ENCODE measurements at regions not wholly inside any gene's neighbourhood (a gene's known extent, or its start where the extent isn't known, plus 50 kb on each side); places are given as distances from the start of the nearest gene placed in this dataset.
"Not testable (repeated sequence)": the region's sequence is repeated elsewhere in the genome, so short reads cannot be mapped to it uniquely, and the experiment has no call there.

DNA sequence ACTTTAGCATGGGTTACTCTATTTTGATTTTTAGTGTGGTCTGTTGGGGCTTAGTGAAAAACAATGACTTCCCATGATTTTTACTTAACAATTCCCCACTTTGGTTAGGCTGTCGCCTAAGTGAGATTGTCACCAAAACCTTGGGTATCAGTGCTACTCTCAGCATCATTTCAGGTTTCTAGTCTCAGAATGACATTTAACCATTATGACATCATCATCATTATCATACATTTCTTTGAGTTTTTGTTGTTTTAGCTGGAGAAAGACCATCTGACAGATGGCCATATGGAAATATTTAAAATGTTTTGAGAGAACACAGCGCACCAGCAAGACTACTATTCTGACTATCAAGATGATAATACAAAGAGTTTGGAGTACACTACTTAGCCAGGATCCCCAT lies 551.0 kb upstream of the PTPRD start:
- WGBS (ENCODE audit: insufficient coverage), result 100% methylated on average over 1 of the region's 2 CpGs
- no peak overlapping the region for H3K27ac ChIP-seq (ENCODE audit: insufficient read depth in 1 of 2, low read depth in 1 of 2, low read length in 2 of 2, poor library complexity in 1 of 2, severe bottlenecking in 2 of 2)
- H3K4me1 ChIP-seq (ENCODE audit: control extremely low read depth in 1 of 4, control insufficient read depth in 4 of 4, insufficient read depth in 4 of 4, low read length in 3 of 4), result no peaks in the 10 kb centered on the region
- H3K36me3 ChIP-seq (ENCODE audit: control insufficient read depth in 4 of 4, insufficient read depth in 4 of 4, low read length in 3 of 4), result no peaks in the 10 kb centered on the region
- POLR2A ChIA-PET, result no interaction called here
- CTCF ChIA-PET, result no interaction called here
- no peaks in the 10 kb centered on the region for H3K27me3 ChIP-seq (replicated peaks in 2 of 5; ENCODE audit: control insufficient read depth in 4 of 5, insufficient read depth in 5 of 5, low read length in 4 of 5)
- no peak overlapping the region for H3K4me3 ChIP-seq (ENCODE audit: control insufficient read depth in 1 of 7, extremely low read depth in 1 of 7, insufficient read depth in 4 of 7, low read depth in 2 of 7, low read length in 6 of 7)
- peaks cover 0 to 4% (median 0%) of the 10 kb centered on the region in 5 experiments for H3K9me3 ChIP-seq (ENCODE audit: control extremely low read depth in 1 of 5, control insufficient read depth in 4 of 5, insufficient read depth in 2 of 5, low read depth in 1 of 5, low read length in 4 of 5)
- no peak for DNase-seq

DNA sequence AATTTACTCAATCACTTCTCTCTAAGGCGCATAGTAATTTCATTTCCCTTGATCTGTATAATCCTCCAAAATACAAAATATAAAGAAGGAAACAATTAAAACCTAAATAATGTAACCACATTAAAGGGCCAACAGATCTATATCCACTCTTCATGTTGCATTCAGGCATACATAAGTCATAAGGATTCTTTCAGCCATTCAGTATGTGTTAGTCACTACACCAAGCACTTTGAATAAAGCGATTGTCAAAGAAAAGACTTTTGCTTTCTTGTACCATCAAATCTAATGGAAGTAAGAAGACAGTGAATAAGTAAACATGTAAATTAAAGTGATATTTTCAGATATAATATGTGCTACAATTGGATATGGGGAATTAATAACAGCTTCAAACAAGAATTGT lies 569.2 kb upstream of the PTPRD start:
- H3K4me1 ChIP-seq (ENCODE audit: control extremely low read depth in 1 of 4, control insufficient read depth in 4 of 4, insufficient read depth in 4 of 4, low read length in 3 of 4), result no peaks in the 10 kb centered on the region
- H3K27ac ChIP-seq (ENCODE audit: insufficient read depth in 1 of 2, low read depth in 1 of 2, low read length in 2 of 2, poor library complexity in 1 of 2, severe bottlenecking in 2 of 2), result no peak overlapping the region
- POLR2A ChIA-PET, result no interaction called here
- no peaks in the 10 kb centered on the region for H3K27me3 ChIP-seq (replicated peaks in 2 of 5; ENCODE audit: control insufficient read depth in 4 of 5, insufficient read depth in 5 of 5, low read length in 4 of 5)
- no peak overlapping the region for H3K4me3 ChIP-seq (ENCODE audit: control insufficient read depth in 1 of 7, extremely low read depth in 1 of 7, insufficient read depth in 4 of 7, low read depth in 2 of 7, low read length in 6 of 7)
- no peaks in the 10 kb centered on the region for H3K9me3 ChIP-seq (ENCODE audit: control extremely low read depth in 1 of 5, control insufficient read depth in 4 of 5, insufficient read depth in 2 of 5, low read depth in 1 of 5, low read length in 4 of 5)
- CTCF ChIA-PET, result no interaction called here
- WGBS (ENCODE audit: insufficient coverage), result 100% methylated on average over 1 of the region's 2 CpGs
- H3K36me3 ChIP-seq (ENCODE audit: control insufficient read depth in 4 of 4, insufficient read depth in 4 of 4, low read length in 3 of 4), result no peaks in the 10 kb centered on the region
- no peak for DNase-seq

DNA sequence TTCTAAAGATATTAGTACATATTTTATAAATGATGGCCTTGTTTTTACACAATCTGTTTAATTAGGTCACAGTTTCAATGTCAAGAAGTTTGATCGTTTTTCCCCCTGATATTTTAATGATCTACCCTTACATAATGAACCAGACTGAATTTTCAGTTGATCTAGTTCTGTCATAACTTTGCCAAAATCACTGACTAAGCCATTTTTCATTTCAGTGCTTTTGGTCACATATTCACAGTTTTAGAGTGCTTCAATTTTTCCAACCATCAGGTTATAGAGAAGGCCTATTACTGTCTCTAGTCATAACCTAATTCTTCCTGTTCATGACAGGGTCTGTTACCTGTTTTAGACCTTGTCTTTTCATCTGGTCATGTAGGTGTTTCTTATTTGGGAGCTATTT lies 577.9 kb upstream of the PTPRD start:
- no peak for DNase-seq
- no peak overlapping the region for H3K4me3 ChIP-seq (ENCODE audit: control insufficient read depth in 1 of 7, extremely low read depth in 1 of 7, insufficient read depth in 4 of 7, low read depth in 2 of 7, low read length in 6 of 7)
- POLR2A ChIA-PET, result no interaction called here
- no peaks in the 10 kb centered on the region for H3K27me3 ChIP-seq (replicated peaks in 2 of 5; ENCODE audit: control insufficient read depth in 4 of 5, insufficient read depth in 5 of 5, low read length in 4 of 5)
- no peaks in the 10 kb centered on the region for H3K4me1 ChIP-seq (ENCODE audit: control extremely low read depth in 1 of 4, control insufficient read depth in 4 of 4, insufficient read depth in 4 of 4, low read length in 3 of 4)
- CTCF ChIA-PET, result no interaction called here
- WGBS (ENCODE audit: insufficient coverage), result 100% methylated on average over 1 of the region's 1 CpG
- H3K36me3 ChIP-seq (ENCODE audit: control insufficient read depth in 4 of 4, insufficient read depth in 4 of 4, low read length in 3 of 4), result no peaks in the 10 kb centered on the region
- peaks cover 0 to 2% (median 0%) of the 10 kb centered on the region in 5 experiments for H3K9me3 ChIP-seq (ENCODE audit: control extremely low read depth in 1 of 5, control insufficient read depth in 4 of 5, insufficient read depth in 2 of 5, low read depth in 1 of 5, low read length in 4 of 5)
- H3K27ac ChIP-seq (ENCODE audit: insufficient read depth in 1 of 2, low read depth in 1 of 2, low read length in 2 of 2, poor library complexity in 1 of 2, severe bottlenecking in 2 of 2), result no peak overlapping the region

DNA sequence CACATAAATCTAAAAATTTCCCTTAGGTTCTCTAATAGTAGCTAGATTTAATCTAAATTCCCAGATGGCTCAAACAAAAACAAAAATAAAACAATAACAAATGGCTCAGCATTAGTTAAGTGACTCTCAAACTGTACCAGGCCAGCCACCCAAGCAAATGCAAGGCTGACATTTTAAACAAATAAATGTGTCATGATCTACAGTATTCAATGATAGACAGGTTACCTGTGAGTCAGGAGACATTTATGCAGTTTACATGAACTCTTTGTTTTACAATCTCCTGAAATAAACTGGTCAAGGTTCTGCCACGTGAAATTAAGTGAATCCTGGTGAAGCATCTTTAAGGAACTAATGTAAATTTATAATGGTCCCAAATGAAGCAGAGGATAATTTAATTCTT lies 580.2 kb upstream of the PTPRD start:
- no peak overlapping the region for H3K4me3 ChIP-seq (ENCODE audit: control insufficient read depth in 1 of 7, extremely low read depth in 1 of 7, insufficient read depth in 4 of 7, low read depth in 2 of 7, low read length in 6 of 7)
- H3K36me3 ChIP-seq (ENCODE audit: control insufficient read depth in 4 of 4, insufficient read depth in 4 of 4, low read length in 3 of 4), result no peaks in the 10 kb centered on the region
- WGBS (ENCODE audit: insufficient coverage), result no CpG with 5 or more reads among the region's 1 CpG
- H3K27me3 ChIP-seq (replicated peaks in 2 of 5; ENCODE audit: control insufficient read depth in 4 of 5, insufficient read depth in 5 of 5, low read length in 4 of 5), result no peaks in the 10 kb centered on the region
- no peak for DNase-seq
- H3K4me1 ChIP-seq (ENCODE audit: control extremely low read depth in 1 of 4, control insufficient read depth in 4 of 4, insufficient read depth in 4 of 4, low read length in 3 of 4), result no peaks in the 10 kb centered on the region
- ChIA-PET CTCF (no interaction called here), POLR2A (no interaction called here)
- H3K27ac ChIP-seq (ENCODE audit: insufficient read depth in 1 of 2, low read depth in 1 of 2, low read length in 2 of 2, poor library complexity in 1 of 2, severe bottlenecking in 2 of 2), result no peak overlapping the region
- H3K9me3 ChIP-seq (ENCODE audit: control extremely low read depth in 1 of 5, control insufficient read depth in 4 of 5, insufficient read depth in 2 of 5, low read depth in 1 of 5, low read length in 4 of 5), result peaks cover 0 to 2% (median 0%) of the 10 kb centered on the region in 5 experiments

DNA sequence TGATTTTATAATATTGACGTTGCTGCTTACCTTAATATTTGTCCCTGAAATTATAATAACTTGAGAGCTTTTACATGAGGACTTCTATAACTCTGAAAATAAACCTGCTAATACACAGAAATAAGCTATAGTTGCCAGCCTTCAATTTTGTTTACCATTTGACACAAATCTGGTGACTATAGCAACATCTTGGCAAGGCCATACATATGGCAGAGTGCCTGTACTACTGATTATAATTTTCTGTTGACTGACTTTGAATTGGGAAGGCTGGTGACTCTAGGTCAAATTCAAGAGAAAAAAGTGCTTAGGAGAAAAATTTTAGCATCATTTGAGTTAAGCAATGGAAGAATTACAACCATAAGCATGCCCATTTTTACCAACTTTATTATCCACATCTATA lies 581.4 kb upstream of the PTPRD start:
- H3K27me3 ChIP-seq (replicated peaks in 2 of 5; ENCODE audit: control insufficient read depth in 4 of 5, insufficient read depth in 5 of 5, low read length in 4 of 5), result no peaks in the 10 kb centered on the region
- H3K9me3 ChIP-seq (ENCODE audit: control extremely low read depth in 1 of 5, control insufficient read depth in 4 of 5, insufficient read depth in 2 of 5, low read depth in 1 of 5, low read length in 4 of 5), result no peaks in the 10 kb centered on the region
- no peak for DNase-seq
- H3K4me3 ChIP-seq (ENCODE audit: control insufficient read depth in 1 of 7, extremely low read depth in 1 of 7, insufficient read depth in 4 of 7, low read depth in 2 of 7, low read length in 6 of 7), result no peak overlapping the region
- H3K27ac ChIP-seq (ENCODE audit: insufficient read depth in 1 of 2, low read depth in 1 of 2, low read length in 2 of 2, poor library complexity in 1 of 2, severe bottlenecking in 2 of 2), result no peak overlapping the region
- no peaks in the 10 kb centered on the region for H3K36me3 ChIP-seq (ENCODE audit: control insufficient read depth in 4 of 4, insufficient read depth in 4 of 4, low read length in 3 of 4)
- no CpG with 5 or more reads among the region's 1 CpG for WGBS (ENCODE audit: insufficient coverage)
- POLR2A ChIA-PET, result no interaction called here
- no peaks in the 10 kb centered on the region for H3K4me1 ChIP-seq (ENCODE audit: control extremely low read depth in 1 of 4, control insufficient read depth in 4 of 4, insufficient read depth in 4 of 4, low read length in 3 of 4)
- CTCF ChIA-PET, result no interaction called here

DNA sequence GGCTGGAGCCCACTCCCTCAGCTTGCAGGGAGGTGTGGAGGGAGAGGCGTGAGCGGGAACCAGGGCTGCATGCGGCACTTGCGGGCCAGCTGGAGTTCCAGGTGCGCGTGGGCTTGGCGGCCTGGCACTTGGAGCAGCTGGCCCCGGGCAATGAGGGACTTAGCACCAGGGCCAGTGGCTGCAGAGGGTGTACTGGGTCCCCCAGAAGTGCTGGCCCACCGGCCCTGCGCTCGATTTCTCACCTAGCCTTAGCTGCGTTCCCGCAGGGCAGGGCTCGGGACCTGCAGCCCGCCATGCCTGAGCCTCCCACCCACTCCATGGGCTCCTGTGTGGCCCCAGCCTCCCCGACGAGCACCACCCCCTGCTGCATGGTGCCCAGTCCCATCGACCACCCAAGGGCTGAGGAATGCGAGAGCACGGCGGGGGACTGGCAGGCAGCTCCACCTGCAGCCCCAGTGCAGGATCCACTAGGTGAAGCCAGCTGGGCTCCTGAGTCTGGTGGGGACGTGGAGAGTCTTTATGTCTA lies 584.1 kb upstream of the PTPRD start:
- POLR2A ChIA-PET; DNase-seq; H3K4me3 ChIP-seq (ENCODE audit: control insufficient read depth in 1 of 7, extremely low read depth in 1 of 7, insufficient read depth in 4 of 7, low read depth in 2 of 7, low read length in 6 of 7); H3K27ac ChIP-seq (ENCODE audit: insufficient read depth in 1 of 2, low read depth in 1 of 2, low read length in 2 of 2, poor library complexity in 1 of 2, severe bottlenecking in 2 of 2); H3K36me3 ChIP-seq (ENCODE audit: control insufficient read depth in 4 of 4, insufficient read depth in 4 of 4, low read length in 3 of 4); CTCF ChIA-PET; H3K9me3 ChIP-seq (ENCODE audit: control extremely low read depth in 1 of 5, control insufficient read depth in 4 of 5, insufficient read depth in 2 of 5, low read depth in 1 of 5, low read length in 4 of 5); H3K4me1 ChIP-seq (ENCODE audit: control extremely low read depth in 1 of 4, control insufficient read depth in 4 of 4, insufficient read depth in 4 of 4, low read length in 3 of 4); H3K27me3 ChIP-seq (replicated peaks in 2 of 5; ENCODE audit: control insufficient read depth in 4 of 5, insufficient read depth in 5 of 5, low read length in 4 of 5): not testable (repeated sequence)
- 93% methylated on average over 15 of the region's 22 CpGs for WGBS (ENCODE audit: insufficient coverage)

DNA sequence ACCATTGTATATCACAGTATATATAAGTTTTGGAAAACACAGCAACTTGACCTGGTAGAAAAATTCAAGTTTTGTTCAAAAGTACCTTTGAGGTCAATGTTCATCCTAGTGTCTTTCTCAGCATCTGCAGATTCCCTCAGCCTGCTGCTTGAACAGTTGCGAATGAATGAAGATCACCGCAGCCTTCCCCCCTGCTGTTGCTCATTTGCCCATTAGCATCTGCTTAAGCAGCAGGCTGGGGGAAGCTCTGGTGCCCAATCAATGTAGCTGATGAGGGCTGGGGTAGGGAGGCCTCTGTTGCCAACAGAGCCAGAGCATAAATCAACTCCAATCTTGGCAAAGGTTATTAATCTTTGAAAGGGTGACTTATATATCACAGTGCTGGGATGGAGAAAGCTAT lies 586.5 kb upstream of the PTPRD start:
- Histone ChIP-seq H3K9me3 (ENCODE audit: control extremely low read depth in 1 of 5, control insufficient read depth in 4 of 5, insufficient read depth in 2 of 5, low read depth in 1 of 5, low read length in 4 of 5) (no peaks in the 10 kb centered on the region), H3K27ac (ENCODE audit: insufficient read depth in 1 of 2, low read depth in 1 of 2, low read length in 2 of 2, poor library complexity in 1 of 2, severe bottlenecking in 2 of 2) (no peak overlapping the region), H3K4me1 (ENCODE audit: control extremely low read depth in 1 of 4, control insufficient read depth in 4 of 4, insufficient read depth in 4 of 4, low read length in 3 of 4) (no peaks in the 10 kb centered on the region), H3K27me3 (replicated peaks in 2 of 5; ENCODE audit: control insufficient read depth in 4 of 5, insufficient read depth in 5 of 5, low read length in 4 of 5) (no peaks in the 10 kb centered on the region), H3K4me3 (ENCODE audit: control insufficient read depth in 1 of 7, extremely low read depth in 1 of 7, insufficient read depth in 4 of 7, low read depth in 2 of 7, low read length in 6 of 7) (no peak overlapping the region), H3K36me3 (ENCODE audit: control insufficient read depth in 4 of 4, insufficient read depth in 4 of 4, low read length in 3 of 4) (no peaks in the 10 kb centered on the region)
- DNase-seq, result no peak
- 64% methylated on average over 2 of the region's 2 CpGs for WGBS (ENCODE audit: insufficient coverage)
- ChIA-PET POLR2A (no interaction called here), CTCF (no interaction called here)
